Thyroid gland (tissue), 4 donors: ENCODE measurements at regions not wholly inside any gene's neighbourhood (a gene's known extent, or its start where the extent isn't known, plus 50 kb on each side); places are given as distances from the start of the nearest gene placed in this dataset.

Source experiments
- DNase-seq, 2 donors: peaks; one replicate each; pipeline ENCODE4 v3.0.0-alpha.2; 2019
- H3K27ac ChIP-seq, 3 donors: fragments of 200-600 bp; sonication (generic); 1 replicate in 2 of 3; 2 replicates in 1 of 3; pipeline ENCODE4 v1.5.1; 2016 to 2019; ENCODE audit warnings: mild to moderate bottlenecking in 1 of 3, moderate library complexity in 1 of 3
- H3K27me3 ChIP-seq: fragments of 200-600 bp; sonication (generic); one replicate; pipeline ENCODE4 v1.5.1; 2019
- H3K36me3 ChIP-seq, 2 donors: fragments of 200-600 bp; sonication (generic); one replicate each; pipeline ENCODE4 v1.5.1; 2016 to 2019
- H3K4me1 ChIP-seq, 2 donors: fragments of 200-600 bp; sonication (generic); one replicate each; pipeline ENCODE4 v1.5.1; 2017 to 2019
- H3K4me3 ChIP-seq, 3 donors: fragments of 200-600 bp; sonication (generic); replicated peaks in 1 of 3; 1 replicate in 2 of 3; 2 replicates in 1 of 3; pipeline ENCODE4 v1.5.1; 2016; ENCODE audit warnings: mild to moderate bottlenecking in 1 of 3
- H3K9me3 ChIP-seq: fragments of 200-600 bp; sonication (generic); one replicate; pipeline ENCODE4 v1.5.1; 2017
- CTCF ChIP-seq, 6 experiments: fragments of 200-600 bp in 3 of 6; fragments of 450-650 bp in 3 of 6; sonication (generic) in 3 of 6; IDR thresholded peaks; one replicate each; pipeline ENCODE4 v1.5.1; 2016 to 2019; ENCODE audit warnings: antibody characterized with exemption in 6 of 6, mild to moderate bottlenecking in 2 of 6, inconsistent platforms in 1 of 6, moderate library complexity in 1 of 6
- POLR2A ChIP-seq, 2 donors: fragments of 450-650 bp; IDR thresholded peaks; one replicate each; pipeline ENCODE4 v1.6.1; 2017; ENCODE audit warnings: antibody characterized with exemption in 2 of 2, mild to moderate bottlenecking in 2 of 2, moderate library complexity in 1 of 2
- WGBS, 2 donors: methylation state at CpG; one replicate each; pipeline ENCODE4 v1.1.5; 2017; 5-methylcytosine and 5-hydroxymethylcytosine counted together
- intact Hi-C: fragments of 100-400 bp; cut with DNase I; formaldehyde crosslinking; loops from one replicate; pipeline ENCODE4 v1.15.1; 2023

- Histone ChIP-seq H3K36me3 (no peaks in the 10 kb centered on the region), H3K9me3 (no peaks in the 10 kb centered on the region), H3K4me1 (peaks cover 0 to 27% of the 10 kb centered on the region in 2 donors), H3K27me3 (no peaks in the 10 kb centered on the region), H3K4me3 (no peak overlapping the region), H3K27ac (no peak overlapping the region)
- WGBS, 2 donors, result 96 to 99% methylated on average over 4 of the region's 4 CpGs
- no peak for DNase-seq
- intact Hi-C loops, result no loop called here
- TF ChIP-seq POLR2A (IDR thresholded peaks at IDR 0.05), result no peak
Observed at GRCh38 chr20:24866742-24867141, 82.3 kb upstream of the CST7 start.

GRCh38 chr20:24867556-24867955 is 81.5 kb upstream of the CST7 start:
- no peak overlapping the region for H3K27ac ChIP-seq
- DNase-seq, result no peak
- TF ChIP-seq CTCF (IDR thresholded peaks at IDR 0.05) (no peak), POLR2A (IDR thresholded peaks at IDR 0.05) (no peak)
- peaks cover under 1 to 34% of the 10 kb centered on the region in 2 donors for H3K4me1 ChIP-seq
- H3K4me3 ChIP-seq, result no peak overlapping the region
- H3K27me3 ChIP-seq, result no peaks in the 10 kb centered on the region
- no peaks in the 10 kb centered on the region for H3K9me3 ChIP-seq
- intact Hi-C loops, result no loop called here
- H3K36me3 ChIP-seq, result no peaks in the 10 kb centered on the region
- 94 to 96% methylated on average over 8 of the region's 8 CpGs for WGBS, 2 donors

- no peak overlapping the region for H3K27ac ChIP-seq
- WGBS, 2 donors, result 94 to 95% methylated on average over 5 to 10 of the region's 10 CpGs
- no peaks in the 10 kb centered on the region for H3K36me3 ChIP-seq
- intact Hi-C loops, result no loop called here
- H3K9me3 ChIP-seq, result no peaks in the 10 kb centered on the region
- no peaks in the 10 kb centered on the region for H3K27me3 ChIP-seq
- no peak for TF ChIP-seq CTCF (IDR thresholded peaks at IDR 0.05)
- no peak for TF ChIP-seq POLR2A (IDR thresholded peaks at IDR 0.05)
- H3K4me3 ChIP-seq, result no peak overlapping the region
- no peak for DNase-seq
- H3K4me1 ChIP-seq, result peaks cover 8 to 43% of the 10 kb centered on the region in 2 donors
Observed at GRCh38 chr20:24868396-24868927, 80.6 kb upstream of the CST7 start.

- Histone ChIP-seq H3K36me3 (no peaks in the 10 kb centered on the region), H3K27me3 (no peaks in the 10 kb centered on the region), H3K9me3 (no peaks in the 10 kb centered on the region), H3K4me1 (peaks cover 8 to 47% of the 10 kb centered on the region in 2 donors), H3K27ac (no peak overlapping the region), H3K4me3 (no peak overlapping the region)
- DNase-seq, result no peak
- TF ChIP-seq POLR2A (IDR thresholded peaks at IDR 0.05) (no peak), CTCF (IDR thresholded peaks at IDR 0.05) (no peak)
- WGBS, 2 donors, result 90 to 98% methylated on average over 6 of the region's 6 CpGs
- intact Hi-C loops, result no loop called here
Observed at GRCh38 chr20:24868959-24869358, 80.1 kb upstream of the CST7 start.

GRCh38 chr20:24870057-24870456 is 79.0 kb upstream of the CST7 start:
- Histone ChIP-seq H3K9me3 (no peaks in the 10 kb centered on the region), H3K4me3 (no peak overlapping the region), H3K4me1 (peaks cover 8 to 52% of the 10 kb centered on the region in 2 donors), H3K27ac (no peak overlapping the region), H3K36me3 (no peaks in the 10 kb centered on the region), H3K27me3 (no peaks in the 10 kb centered on the region)
- no peak for TF ChIP-seq POLR2A (IDR thresholded peaks at IDR 0.05)
- no peak for TF ChIP-seq CTCF (IDR thresholded peaks at IDR 0.05)
- DNase-seq, result no peak
- 88 to 92% methylated on average over 3 of the region's 3 CpGs for WGBS, 2 donors
- intact Hi-C loops, result no loop called here

- Histone ChIP-seq H3K4me1 (peaks cover 8 to 52% of the 10 kb centered on the region in 2 donors), H3K36me3 (no peaks in the 10 kb centered on the region), H3K9me3 (no peaks in the 10 kb centered on the region), H3K27me3 (no peaks in the 10 kb centered on the region), H3K4me3 (no peak overlapping the region), H3K27ac (no peak overlapping the region)
- WGBS, 2 donors, result 72 to 90% methylated on average over 4 to 7 of the region's 8 CpGs
- intact Hi-C loops, result no loop called here
- peak; percentile 24 to 36 for DNase-seq
- TF ChIP-seq CTCF (IDR thresholded peaks at IDR 0.05) (no peak), POLR2A (IDR thresholded peaks at IDR 0.05) (no peak)
Observed at GRCh38 chr20:24870881-24871280, 78.2 kb upstream of the CST7 start.
